ENCODE measurements at regions not wholly inside any gene's neighbourhood (a gene's known extent, or its start where the extent isn't known, plus 50 kb on each side); places are given as distances from the start of the nearest gene placed in this dataset.

- TF ChIP-seq CTCF (IDR thresholded peaks at IDR 0.05) (no peak), POLR2AphosphoS5 (IDR thresholded peaks at IDR 0.05) (no peak), POLR2A (IDR thresholded peaks at IDR 0.05; ENCODE audit: low read depth) (no peak)
Observed at GRCh38 chr5:82594097-82594496, 315.9 kb upstream of the RPS23 start.
